ENCODE measurements at regions not wholly inside any gene's neighbourhood (a gene's known extent, or its start where the extent isn't known, plus 50 kb on each side); places are given as distances from the start of the nearest gene placed in this dataset.
"Not testable (repeated sequence)": the region's sequence is repeated elsewhere in the genome, so short reads cannot be mapped to it uniquely, and the experiment has no call there.

- not testable (repeated sequence) for DNase-seq (ENCODE audit: low spot score)
Measured at GRCh38 chr2:90293806-90294205, 1602.3 kb downstream of the RPIA start.

DNA sequence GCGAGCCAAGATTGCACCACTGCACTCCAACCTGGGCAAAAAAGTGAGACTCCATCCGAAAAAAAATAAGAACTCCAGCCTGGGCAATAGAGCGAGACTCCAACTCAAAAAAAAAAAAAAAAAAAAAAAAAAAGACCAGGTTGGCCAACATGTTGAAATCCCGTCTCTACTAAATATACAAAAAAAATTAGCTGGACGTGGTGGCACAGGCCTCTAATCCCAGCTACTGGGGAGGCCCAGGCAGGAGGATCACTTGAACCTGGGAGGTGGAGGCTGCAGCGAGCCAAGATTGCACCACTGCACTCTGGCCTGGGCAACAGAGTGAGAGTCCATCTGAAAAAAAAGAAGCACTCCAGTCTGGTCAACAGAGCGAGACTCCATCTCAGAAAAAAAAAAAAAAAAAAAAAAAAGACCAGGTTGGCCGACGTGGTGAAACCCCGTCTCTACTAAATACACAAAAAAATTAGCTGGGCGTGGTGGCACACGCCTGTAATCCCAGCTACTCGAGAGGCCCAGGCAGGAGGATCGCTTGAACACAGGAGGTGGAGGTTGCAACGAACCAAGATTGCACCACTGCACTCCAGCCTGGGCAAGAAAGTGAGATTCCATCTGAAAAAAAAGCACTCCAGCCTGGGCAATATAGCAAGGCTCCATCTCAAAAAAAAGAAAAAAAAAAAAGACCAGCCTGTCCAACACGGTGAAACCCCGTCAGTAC is 1603.7 kb downstream of the RPIA start:
- not testable (repeated sequence) for DNase-seq (ENCODE audit: low spot score)

- DNase-seq (ENCODE audit: low spot score), result not testable (repeated sequence)
Measured at GRCh38 chr2:90296484-90296777, 1605.0 kb downstream of the RPIA start.

DNA sequence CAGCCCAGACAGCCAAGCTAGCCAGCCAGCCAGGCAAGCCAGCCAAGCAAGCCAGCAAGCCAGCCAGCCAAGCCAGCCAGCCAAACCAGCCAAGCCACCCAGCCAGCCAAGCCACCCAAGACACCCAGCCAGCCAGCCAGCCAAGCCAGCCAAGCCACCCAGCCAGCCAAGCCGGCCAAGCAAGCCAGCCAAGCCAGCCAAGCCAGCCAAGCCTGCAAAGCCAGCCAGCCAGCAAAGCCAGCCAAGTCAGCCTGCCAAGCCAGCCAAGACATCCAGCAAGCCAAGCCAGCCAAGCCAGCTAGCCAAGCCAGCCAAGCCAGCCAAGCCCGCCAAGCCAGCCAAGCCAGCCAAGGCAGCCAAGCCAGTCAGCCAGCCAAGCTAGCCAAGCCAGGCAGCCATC is 1606.2 kb downstream of the RPIA start:
- DNase-seq (ENCODE audit: low spot score), result not testable (repeated sequence)

- not testable (repeated sequence) for DNase-seq (ENCODE audit: low spot score)
Measured at GRCh38 chr2:90298126-90298755, 1606.8 kb downstream of the RPIA start.

GRCh38 chr2:90298983-90299382 is 1607.5 kb downstream of the RPIA start:
- not testable (repeated sequence) for DNase-seq (ENCODE audit: low spot score)

- not testable (repeated sequence) for DNase-seq (ENCODE audit: low spot score)
Measured at GRCh38 chr2:90322982-90323381, 1631.5 kb downstream of the RPIA start.

DNA sequence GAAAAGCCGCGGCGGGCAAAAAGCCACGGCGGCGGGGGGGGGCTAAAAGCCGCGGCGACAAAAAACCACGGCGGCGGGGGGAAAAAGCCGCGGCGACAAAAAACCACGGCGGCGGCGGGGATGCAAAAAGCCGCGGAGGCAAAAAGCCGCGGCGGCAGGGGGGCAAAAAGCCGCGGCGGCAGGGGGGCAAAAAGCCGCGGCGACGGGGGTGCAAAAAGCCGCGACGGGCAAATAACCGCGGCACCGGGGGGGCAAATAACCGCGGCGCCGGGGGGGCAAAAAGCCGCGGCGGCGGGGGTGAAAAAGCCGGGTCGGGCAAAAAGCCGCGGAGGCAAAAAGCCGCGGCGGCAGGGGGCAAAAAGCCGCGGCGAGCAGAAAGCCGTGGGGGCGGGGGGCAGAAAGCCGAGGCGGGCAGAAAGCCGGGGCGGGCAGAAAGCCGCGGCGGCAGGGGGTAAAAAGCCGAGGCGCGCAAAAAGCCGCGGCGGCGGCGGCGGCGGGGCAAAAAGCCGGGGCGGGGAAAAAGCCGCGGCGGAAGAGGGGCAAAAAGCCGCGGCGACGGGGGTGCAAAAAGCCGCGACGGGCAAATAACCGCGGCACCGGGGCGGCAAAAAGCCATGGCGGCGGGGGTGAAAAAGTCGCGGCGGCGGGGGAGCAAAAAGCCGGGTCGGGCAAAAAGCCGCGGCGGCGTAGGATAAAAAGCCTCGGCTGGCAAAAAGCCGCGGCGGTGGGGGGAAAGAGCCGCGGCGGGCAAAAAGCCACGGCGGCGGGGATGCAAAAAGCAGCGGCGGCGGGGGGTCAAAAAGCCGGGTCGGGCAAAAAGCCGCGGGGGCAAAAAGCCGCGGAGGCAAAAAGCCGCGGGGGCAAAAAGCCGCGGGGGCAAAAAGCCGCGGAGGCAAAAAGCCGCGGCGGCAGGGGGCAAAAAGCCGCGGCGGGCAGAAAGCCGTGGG is 1632.4 kb downstream of the RPIA start:
- not testable (repeated sequence) for DNase-seq (ENCODE audit: low spot score)

DNA sequence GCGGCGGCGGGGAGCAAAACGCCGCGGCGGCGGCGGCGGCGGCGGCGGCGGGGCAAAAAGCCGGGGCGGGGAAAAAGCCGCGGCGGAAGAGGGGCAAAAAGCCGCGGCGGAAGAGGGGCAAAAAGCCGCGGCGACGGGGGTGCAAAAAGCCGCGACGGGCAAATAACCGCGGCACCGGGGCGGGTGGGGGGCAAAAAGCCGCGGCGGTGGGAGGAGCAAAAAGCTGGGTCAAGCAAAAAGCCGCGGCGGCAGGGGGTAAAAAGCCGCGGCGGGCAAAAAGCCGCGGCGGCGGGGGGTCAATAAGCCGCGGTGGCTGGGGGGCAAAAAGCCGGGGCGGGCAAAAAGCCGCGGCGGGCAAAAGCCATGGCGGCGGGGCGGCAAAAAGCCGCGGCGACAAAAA is 1633.2 kb downstream of the RPIA start:
- not testable (repeated sequence) for DNase-seq (ENCODE audit: low spot score)

DNA sequence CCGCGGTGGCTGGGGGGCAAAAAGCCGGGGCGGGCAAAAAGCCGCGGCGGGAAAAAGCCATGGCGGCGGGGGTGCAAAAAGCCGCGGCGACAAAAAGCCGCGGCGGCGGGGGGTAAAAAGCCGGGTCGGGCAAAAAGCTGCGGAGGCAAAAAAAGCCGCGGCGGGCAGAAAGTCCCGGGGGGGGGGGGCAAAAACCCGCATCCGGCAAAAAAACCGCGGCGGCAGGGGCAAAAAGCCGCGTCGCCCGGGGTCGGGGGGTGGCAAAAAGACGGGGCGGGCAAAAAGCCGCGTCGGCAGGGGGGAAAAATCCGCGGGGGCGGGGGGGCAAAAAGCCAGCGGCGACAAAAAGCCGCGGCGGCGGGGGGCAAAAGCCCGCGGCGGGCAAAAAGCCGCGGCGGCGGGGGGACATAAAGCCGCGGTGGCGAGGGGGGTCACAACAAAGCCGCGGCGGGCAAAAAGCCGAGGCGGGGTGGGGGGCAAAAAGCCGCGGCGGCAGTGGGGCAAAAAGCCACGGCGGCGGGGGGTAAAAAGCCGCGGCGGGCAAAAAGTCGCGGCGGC is 1634.4 kb downstream of the RPIA start:
- not testable (repeated sequence) for DNase-seq (ENCODE audit: low spot score)

DNA sequence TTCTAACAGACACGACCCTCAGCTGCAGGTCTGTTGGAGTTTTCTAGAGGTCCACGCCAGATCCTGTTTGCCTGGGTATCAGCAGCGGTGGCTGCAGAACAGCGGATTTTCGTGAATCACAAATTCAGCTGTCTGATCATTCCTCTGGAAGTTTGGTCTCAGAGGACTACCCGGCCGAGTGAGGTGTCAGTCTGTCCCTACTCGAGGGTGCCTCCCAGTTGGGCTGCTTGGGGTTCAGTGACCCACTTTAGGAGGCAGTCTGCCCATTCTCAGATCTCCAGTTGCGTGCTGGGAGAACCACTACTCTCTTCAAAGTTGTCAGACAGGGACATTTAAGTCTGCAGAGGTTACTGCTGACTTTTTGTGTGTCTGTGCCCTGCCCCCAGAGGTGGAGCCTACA is 1664.1 kb downstream of the RPIA start:
- DNase-seq (ENCODE audit: low spot score), result not testable (repeated sequence)

GRCh38 chr2:90359344-90359743 is 1667.9 kb downstream of the RPIA start:
- not testable (repeated sequence) for DNase-seq (ENCODE audit: low spot score)

DNA sequence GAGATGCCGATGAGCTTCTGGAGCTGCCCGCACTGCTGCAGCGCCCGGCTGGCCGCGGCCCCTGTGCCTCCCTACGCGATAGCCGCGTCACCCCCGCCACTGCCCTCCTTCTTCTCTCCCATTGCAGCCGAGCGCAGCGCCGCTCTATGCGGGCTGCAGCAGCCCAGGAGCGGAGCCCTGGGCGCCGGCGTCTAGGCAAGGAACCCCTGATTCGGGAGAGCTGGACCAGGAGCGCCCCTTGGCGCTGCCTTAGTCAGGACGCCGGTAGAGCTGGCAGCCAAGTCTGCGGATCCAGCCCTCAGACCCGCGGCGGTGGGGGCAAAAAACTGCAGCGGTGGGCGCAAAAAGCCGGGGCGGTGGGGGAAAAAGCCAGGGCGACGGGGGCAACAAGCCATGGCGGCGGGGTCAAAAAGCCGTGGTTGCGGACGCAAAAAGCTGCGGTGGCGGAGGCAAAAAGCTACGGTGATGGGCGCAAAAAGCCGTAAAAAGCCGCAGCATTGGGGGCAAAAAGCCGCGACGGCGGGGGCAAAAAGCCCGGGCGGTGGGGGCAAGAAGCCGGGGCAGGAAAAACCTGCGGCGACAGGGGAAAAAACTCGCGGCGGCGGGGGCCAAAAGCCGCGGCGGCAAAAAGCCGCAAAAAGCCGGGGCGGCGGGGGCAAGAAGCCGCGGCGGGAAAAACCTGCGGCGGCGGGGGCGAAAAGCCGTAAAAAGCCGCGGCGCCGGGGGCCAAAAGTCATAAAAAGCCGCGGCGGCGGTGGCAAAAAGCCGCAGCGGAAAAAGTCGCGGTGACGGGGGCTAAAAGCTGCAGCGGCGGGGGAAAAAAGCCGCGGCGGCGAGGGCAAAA is 1668.6 kb downstream of the RPIA start:
- DNase-seq (ENCODE audit: low spot score), result not testable (repeated sequence)

DNA sequence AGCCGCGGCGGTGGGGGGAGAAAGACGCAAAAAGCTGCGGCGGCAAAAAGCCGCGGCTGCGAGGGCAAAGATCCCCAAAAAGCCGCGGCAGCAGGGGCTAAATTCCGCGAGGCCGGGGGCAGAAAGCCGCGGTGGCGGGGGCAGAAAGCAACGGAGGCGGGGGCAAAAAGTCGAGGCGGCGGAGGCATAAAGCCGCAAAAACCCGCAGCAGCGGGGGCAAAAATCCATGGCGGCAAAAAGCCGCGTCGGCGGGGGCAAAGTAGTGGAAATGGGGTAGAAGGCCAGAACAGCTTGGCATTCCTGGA is 1669.2 kb downstream of the RPIA start:
- DNase-seq (ENCODE audit: low spot score), result not testable (repeated sequence)
